NCI-H128 (cell line): ENCODE measurements at regions not wholly inside any gene's neighbourhood (a gene's known extent, or its start where the extent isn't known, plus 50 kb on each side); places are given as distances from the start of the nearest gene placed in this dataset.

Source experiments
- DNase-seq: peaks from one replicate; lab custom pipeline; 2025; ENCODE audit not compliant: unreplicated experiment; lab: John Stamatoyannopoulos, UW

DNA sequence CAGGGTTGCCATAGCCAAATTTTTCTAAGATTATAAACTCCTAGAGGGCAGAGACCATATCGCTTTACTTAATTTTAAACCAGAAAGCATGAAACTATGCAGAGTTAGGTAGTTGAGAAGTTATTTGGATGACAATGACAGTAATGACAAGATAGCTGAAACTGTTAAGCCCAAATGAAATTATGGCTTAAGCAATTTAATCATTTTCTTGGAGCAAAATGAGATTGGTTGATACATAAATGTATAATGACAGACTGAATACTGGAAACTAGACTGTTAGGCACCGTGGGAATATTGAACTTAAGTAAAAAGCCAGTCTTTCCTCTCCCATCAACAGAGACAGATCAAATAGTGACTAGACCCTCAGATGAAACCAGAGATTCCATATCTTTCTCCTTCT lies 670.3 kb upstream of the NRSN1 start:
- DNase-seq: no peak

DNA sequence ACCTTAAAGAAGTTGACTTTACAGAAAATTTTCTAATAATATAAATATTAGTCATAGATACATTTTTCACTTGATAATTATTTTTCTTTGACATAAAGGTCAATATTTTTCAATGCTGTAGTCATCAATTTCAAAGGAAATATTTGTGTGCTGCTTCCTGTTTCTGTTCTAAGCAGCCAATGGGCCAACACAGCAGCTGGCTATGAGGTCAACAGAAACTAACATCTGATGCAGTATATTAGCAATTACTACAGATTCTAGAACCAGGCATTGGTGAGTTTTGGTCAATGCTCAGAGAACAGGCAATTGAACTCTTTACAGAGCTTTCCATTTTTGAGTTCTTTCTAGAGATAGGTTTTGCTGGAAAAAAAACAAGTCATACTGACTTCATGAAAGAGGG lies 669.6 kb upstream of the NRSN1 start:
- DNase-seq: no peak

DNA sequence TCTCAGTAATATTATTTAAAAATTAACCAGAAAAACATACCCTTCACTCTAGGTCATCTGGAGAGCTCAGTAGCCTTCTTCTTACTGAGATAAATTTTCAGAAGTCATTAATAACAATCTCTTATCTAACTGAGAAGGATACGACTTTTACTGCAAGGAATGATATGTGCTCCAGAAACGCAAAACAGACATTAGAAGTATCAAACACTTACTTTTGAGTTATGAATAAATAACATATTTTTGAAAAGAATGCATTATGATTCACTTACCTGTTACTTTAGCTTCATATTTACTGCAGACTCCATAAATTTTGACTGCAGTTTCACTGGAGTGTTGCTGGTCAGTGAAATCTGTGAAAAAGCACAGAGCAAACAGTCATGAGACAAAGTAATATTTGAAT lies 668.7 kb upstream of the NRSN1 start:
- DNase-seq: no peak

DNA sequence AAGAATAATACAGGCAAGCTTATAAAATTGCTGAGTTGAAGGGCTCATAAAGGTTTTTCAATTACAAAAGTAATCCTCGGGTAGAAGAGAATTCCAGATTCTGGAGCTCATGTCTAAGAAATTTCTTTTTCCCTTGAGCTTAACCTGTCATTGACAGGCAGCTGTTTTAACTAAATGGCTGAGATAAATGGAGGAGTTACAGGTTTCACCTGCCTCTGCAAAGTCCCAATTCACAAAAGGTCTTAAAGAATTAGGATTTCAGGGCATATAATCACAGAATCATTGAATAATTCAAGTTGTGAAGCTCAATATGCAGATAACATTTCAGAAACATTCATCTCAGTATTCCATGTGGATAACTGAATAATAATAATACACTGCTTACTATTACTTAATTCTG lies 660.1 kb upstream of the NRSN1 start:
- no peak for DNase-seq

DNA sequence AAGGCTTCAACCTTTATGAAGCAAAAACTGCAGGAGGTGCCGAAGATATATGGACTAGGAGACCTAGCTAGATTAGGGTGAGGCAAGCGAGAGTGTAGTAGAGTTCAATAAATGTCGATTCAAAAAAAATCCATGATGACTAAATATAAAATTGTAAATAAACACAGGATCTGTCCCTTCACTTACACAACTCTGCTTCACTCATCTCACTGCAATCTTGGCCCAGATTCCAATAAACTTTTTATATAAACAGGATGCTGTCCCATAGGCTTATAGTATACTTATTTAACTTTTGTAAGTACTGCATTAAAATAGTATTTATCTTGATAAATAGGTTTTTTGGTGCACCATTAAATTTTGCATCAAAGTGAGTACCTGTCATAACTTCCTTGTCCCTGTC lies 648.4 kb upstream of the NRSN1 start:
- no peak for DNase-seq

DNA sequence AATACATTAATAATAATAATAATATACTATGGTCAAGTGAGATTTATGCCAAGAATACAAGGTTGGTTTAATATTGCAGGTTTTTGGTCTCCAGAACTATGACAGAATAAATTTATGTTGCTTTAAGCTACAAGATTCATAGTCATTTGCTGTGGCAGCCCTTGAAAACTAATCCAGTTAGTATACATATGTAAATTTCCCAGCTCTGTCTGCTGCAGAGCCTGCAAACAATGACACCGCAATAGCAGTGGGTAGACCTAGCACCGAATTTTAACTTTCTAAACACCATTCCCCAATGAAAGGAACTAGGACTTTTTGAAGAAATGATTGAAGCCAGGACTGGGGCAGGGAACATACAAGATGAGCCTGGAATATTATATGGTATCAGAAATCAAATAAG lies 647.7 kb upstream of the NRSN1 start:
- no peak for DNase-seq

DNA sequence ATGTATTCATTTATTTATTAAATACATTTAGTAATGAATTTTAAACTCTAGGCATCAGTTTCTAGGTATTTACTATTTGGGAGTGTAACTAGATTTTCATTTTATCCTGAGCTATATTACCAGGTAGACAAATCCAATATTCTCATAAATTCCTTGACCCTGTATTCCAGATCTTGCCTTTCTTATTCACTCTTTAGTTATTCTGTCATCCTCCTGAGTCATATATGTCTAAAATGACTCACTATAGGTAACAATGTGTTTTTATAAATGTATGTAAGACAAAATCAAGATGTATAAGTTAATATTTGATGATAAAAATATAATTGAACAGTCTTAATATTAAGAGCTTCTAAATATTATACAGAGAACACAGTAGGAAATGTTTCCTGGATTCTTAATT lies 642.1 kb upstream of the NRSN1 start:
- DNase-seq: no peak

DNA sequence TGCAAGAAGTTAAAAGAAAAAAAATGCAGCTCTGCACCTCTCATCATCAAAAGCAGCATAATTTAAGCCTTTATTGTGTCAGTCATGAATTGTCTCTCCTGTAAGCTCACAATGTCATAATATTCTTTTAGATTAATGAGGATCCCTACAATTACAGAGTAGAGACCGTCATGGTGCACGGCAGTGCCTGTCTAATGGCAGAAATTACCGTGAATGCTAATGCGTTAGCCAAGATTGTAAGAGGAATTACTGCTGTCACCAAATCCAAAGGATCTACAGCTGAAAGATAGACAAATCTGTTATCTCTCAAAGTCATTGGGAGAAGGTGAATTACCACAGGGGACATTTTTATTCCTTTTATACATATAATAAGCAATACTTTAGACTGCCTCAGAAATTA lies 631.6 kb upstream of the NRSN1 start:
- no peak for DNase-seq

DNA sequence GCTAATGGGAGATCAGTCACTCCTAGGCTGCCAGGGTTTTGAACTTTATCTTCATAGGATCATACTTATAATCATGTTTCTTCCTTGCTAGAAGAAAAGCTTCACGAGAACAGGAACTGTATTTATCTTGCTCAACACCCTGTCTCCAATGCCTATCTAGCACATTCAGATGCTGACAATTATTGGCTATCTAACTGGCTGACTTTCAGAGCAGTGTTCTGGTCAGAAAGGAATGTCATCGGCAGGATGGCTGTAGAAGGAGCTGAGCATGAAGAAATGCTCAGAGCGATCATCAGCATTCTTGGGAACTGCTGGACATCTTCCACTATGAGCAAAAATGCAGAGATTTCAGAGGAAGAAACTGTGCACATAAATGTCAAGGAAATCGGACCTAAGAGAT lies 628.0 kb upstream of the NRSN1 start:
- DNase-seq: no peak

DNA sequence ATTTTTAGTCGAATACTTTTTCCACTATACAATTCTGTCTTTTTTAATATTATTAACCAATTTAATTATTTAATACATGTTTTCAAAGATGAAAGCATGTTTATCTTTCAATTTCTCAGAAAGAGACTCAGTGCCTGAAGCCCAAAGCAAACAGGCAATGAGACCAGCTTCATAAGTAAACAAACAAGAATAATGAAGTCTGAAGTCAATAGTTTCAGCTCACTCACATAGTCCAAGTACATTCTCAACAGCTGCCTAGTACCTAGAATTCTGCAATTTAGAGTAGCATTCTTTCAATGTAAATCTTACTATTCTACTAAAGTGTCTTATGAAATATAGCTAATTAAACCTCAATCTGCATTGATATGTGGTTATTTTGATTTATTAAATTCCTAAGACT lies 626.5 kb upstream of the NRSN1 start:
- DNase-seq: no peak

DNA sequence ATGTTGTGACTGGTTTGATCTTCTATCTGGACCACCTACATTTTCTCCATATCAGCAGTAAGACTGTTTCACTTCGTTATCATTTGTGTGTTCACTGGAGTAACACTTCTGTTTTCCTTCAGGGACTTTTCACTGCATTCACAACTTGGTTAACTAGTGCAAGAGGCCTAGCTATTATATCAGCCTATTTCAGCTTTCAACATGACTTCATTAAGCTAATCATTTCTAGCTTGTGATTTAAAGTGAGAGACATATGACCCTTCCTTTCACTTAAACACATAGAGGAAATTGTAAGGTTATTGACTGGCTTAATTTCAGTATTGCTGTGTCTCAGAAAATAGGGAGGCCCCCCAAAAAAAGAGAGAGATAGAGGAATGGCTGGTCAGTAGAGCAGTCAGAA lies 622.8 kb upstream of the NRSN1 start:
- no peak for DNase-seq

DNA sequence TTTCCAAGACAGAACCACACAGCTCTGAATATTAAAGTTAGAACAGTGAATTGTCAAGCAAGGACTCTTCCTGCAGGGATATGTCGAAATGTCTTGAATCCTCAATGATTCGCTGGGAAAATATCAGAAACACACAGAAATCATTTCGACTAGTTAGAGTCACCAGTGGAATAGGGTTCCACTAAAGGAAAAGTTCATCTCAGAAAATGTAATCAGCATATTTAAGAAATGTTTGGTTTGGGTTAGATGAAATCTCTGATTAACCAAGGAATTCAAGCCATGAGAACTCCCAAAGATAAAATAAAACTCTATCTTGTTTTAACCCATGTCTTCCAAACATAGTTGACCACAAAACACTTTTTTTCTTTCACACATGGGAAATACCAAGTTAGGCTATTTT lies 621.0 kb upstream of the NRSN1 start:
- DNase-seq: no peak

DNA sequence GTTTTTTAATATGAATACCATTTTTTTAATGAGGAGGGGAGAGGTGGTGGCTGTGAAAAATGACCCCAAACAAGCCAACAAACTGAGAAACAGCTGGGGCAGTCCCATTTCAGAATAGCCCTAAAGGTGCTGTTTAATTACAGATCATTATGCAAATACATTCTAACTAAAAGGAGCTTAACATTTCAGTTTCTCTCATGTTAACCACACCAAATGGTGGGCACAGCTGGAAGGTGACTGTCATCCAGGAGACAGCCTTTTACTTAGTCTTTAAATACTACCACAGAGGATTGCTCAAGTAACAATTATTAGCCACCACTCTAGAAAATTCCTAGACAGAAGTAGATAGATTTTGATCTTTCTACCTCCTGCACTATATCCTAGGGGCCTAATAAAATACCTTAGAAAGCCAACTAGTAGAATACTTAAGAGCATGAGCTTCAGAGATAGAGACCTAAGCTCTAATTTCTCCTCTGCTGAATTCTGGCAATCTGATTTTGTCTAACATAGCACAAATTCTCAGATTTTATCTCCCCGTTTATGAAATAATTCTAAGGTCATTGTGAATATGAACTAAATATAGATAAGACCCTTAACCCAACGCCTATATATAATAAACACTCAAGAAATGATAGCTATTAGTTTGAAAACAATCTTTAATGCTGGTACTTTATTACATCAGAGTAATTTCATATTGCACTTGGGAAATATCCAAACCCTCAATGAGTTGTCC lies 615.1 kb upstream of the NRSN1 start:
- DNase-seq: no peak

DNA sequence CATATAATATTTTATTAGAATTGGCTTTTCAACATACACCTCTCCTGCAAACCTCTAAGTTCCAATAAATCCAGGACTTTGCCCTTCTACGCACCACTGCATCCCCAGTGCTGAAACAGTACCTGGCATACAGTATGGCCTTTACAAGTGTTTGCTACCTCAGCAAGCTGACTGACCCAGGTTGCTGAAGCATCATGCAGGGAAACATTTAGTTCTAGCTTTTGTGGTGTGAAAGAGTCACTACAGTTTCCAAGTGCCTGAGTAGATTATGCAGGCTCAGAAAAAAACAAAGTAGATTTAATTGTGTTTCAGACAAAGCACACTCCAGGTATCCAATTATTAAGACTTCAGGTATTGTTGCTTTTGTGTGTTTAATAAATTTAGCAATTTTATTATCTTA lies 614.2 kb upstream of the NRSN1 start:
- DNase-seq: no peak

DNA sequence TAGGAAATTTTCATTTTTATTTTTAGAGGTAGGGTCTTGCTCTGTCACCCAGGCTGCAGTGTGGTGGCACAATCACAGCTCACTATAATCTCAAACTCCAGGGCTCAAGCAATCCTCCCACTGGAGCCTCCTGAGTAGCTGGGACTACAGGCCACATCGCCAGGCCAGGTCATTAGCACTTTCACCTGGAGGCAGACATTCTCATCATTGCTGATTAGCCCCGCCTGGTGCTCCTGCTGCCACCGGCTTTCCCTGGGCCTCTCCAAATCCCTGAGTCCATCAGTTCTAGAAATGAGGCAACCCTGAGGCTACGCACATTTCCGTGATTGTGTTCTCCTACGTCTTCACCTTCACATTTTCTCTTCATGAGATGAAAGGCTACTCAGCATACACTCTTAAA lies 607.7 kb upstream of the NRSN1 start:
- no peak for DNase-seq

DNA sequence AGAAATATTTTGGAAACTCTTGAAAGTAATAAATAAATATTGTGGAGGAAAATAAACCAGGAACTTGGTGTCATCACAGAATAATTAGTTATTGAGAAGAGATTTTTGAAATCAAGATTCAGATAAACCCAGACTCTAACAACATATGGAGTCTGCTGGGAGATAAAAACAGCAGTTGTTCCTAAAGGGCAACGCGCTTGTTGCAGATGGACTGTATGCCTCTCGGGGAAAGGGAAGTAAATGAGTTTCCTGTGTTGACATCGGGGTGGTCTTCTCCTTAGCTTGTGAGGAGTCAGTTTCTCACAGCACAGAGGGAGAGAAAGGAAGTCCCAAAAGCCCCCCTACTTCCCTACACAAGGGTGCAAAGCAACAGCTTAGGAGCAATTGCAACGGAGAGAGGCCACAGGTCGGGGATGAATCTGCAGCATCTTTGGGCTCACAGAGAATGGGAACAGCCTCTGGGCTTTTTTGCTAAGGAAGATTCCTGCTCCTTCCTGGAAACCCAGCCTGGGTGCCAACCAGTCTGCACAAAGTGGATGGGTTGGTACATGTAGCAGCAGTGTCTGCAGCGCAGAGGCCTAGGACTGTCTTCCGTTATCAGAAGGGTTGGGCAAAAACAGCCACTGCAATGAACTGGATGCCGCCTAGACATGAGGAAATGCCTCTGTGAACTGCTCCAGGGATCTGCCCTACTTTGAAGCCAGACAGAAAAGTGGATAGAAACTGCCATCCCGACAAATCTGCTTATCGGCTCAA lies 603.0 kb upstream of the NRSN1 start:
- no peak for DNase-seq

DNA sequence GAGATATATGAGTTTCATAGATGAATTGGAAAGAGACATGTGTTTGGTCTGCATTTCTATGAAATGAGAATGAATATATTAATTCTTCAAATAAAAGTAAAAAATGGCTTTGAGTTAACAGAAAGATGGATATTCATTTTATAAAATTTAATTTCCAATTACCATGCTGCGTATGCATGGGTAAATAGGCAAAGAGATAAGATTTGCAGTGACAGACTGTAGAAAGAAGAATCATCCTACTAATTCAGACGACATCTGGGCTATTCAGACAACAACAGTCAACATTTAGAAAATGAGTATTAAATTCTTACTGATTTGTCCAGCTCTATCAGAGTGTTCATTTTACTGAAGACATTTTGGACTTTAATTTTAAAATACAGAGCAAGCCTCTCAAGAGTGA lies 602.2 kb upstream of the NRSN1 start:
- no peak for DNase-seq

DNA sequence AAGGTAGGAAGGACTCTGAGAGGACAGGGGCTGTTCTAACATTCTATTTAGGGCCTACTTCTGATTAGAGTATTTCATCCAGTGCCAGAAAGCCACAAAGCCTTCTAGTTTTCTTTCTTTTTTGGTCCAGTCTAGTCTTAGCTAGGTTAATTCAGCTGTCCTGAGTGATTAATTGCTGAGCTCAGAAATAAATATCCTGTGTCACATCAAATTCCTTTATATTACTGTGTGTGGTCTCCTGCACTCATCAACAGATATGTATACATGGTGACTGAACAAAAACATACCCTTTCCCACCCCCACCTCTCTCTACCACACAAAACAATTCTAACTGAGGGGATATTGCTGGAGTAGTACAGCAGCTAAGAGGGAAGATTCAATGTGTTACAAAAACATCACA lies 601.5 kb upstream of the NRSN1 start:
- no peak for DNase-seq

DNA sequence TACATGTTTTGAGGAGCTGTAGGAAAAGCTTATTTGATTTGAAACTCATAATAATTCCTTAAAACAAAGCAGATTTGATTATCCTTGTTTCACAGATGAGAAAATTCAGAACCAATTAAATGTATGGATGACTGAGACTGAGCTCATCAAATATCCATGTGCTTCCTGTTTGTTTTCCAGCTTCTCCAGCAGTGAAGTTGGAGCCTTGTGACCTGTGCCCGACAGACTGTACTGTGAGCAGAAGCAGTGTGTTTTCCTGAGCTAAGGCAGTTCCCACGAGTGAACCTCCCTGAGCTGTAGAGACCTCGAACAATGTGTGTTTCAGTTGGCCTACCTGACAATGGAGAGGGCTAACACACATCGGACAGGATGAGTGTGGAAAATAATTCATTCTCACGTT lies 599.5 kb upstream of the NRSN1 start:
- no peak for DNase-seq

DNA sequence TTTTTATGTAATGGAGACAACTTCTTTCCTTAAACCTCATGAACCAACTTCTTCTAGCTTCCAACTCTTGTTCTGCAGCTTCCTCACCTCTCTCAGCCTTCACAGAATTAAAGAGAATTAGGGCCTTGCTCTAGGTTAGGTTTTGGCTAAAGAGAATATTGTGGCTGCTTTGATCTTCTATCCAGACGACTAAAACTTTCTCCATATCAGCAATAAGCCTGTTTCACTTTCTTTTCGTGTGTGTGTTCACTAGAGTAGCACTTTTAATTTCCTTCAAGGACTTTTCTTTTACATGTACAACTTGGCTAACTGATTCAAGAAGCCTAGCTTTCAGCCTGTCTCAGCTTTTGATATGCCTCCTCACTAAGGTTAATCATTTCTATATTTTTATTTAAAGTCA lies 596.1 kb upstream of the NRSN1 start:
- no peak for DNase-seq

DNA sequence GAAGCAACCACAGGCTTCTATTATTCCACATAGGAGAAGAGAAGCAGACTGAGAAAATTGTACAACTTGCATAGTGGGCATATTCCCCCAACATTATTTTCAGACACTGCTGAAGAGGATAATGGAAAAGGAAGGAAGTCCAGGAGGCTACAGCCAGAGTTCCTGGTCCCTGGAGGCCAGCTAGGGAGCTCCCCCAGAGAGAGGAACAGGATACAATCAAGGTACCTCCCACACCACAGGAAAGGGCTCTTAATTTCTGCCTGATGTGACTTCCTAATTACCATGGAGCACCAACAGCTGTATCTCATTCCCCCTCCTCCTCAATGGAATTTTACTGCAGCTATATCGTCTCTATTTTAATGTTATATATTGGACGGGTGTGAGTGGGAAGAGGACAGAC lies 594.3 kb upstream of the NRSN1 start:
- no peak for DNase-seq

DNA sequence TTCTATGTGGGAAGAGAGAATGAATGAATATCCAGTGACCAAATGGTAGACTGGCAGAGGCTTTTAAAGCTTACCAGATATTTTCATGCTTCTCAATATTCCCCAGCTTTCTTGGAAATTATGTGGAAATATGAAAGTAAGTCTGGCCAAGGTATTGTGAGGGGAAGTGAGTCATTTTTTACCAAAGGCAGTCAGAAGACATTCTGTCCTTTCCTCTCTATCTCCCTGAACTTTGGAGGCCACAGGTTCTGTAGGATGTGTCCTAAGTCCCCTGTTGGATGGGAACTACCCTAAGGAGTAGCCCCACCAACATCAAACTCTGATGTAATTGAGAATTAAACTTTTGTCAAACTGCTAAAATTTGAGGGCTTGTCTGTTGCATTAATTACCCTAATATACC lies 593.8 kb upstream of the NRSN1 start:
- DNase-seq: no peak

DNA sequence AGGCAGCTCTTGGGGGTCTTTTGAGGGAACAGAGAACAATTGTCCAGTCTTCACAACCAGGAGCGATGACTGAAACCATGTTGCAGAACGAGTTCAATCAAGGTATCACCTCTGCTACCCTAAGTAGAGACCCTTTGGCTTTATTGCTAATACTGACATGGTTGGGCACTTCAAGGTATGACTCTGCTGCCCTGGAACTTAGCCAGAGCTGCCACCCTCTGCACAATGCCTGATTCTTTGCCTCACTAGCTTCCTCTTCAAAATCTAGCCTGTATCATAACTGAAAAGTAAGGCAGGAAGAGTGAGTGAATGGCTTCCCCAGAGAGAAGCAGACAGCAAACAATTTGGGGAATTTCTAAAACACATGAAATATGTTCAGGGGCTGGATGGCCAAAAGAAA lies 592.7 kb upstream of the NRSN1 start:
- DNase-seq: no peak
